Muscle layer of colon (tissue), 2 donors: ENCODE measurements at regions not wholly inside any gene's neighbourhood (a gene's known extent, or its start where the extent isn't known, plus 50 kb on each side); places are given as distances from the start of the nearest gene placed in this dataset.
"Not testable (repeated sequence)": the region's sequence is repeated elsewhere in the genome, so short reads cannot be mapped to it uniquely, and the experiment has no call there.

ENCODE experiments used
- H3K27ac ChIP-seq: one replicate; pipeline ENCODE4 v1.7.0; 2013; ENCODE audit warnings: low read depth, mild to moderate bottlenecking, low read length, moderate library complexity
- H3K27me3 ChIP-seq, 2 donors: one replicate each; pipeline ENCODE4 v1.7.0; 2013; ENCODE audit warnings: low read length in 2 of 2, mild to moderate bottlenecking in 2 of 2; ENCODE audit not compliant: insufficient read depth in 2 of 2, control insufficient read depth in 1 of 2
- H3K36me3 ChIP-seq: one replicate; pipeline ENCODE4 v1.7.0; 2013; ENCODE audit warnings: mild to moderate bottlenecking, low read length; ENCODE audit not compliant: insufficient read depth
- H3K4me1 ChIP-seq: one replicate; pipeline ENCODE4 v1.7.0; 2013; ENCODE audit warnings: mild to moderate bottlenecking, low read length; ENCODE audit not compliant: insufficient read depth
- H3K4me3 ChIP-seq, 2 donors: one replicate each; pipeline ENCODE4 v1.7.0; 2013; ENCODE audit warnings: low read length in 2 of 2, low read depth in 1 of 2, mild to moderate bottlenecking in 1 of 2, moderate library complexity in 1 of 2
- H3K9ac ChIP-seq: one replicate; pipeline ENCODE4 v1.7.0; 2013; ENCODE audit warnings: low read length
- H3K9me3 ChIP-seq: one replicate; pipeline ENCODE4 v1.7.0; 2013; ENCODE audit warnings: mild to moderate bottlenecking, low read length
- donor health status: abdominal sarcoma.
- donor health status: Adenocarcinoma of cecum.

- H3K4me1 ChIP-seq = no peaks in the 10 kb centered on the region
- no peaks in the 10 kb centered on the region for H3K36me3 ChIP-seq
These were observed 418.5 kb upstream of the HS3ST1 start for GRCh38 chr4:11847167-11847566.

GRCh38 chr4:11843927-11844326 is 415.2 kb upstream of the HS3ST1 start:
- Histone ChIP-seq H3K4me1 (no peaks in the 10 kb centered on the region), H3K4me3 (no peak overlapping the region), H3K36me3 (no peaks in the 10 kb centered on the region)

More at GRCh38 chr4:11847167-11847566, 418.5 kb upstream of the HS3ST1 start:
- Histone ChIP-seq H3K4me3 (no peak overlapping the region), H3K9ac (no peak overlapping the region), H3K9me3 (no peaks in the 10 kb centered on the region), H3K27ac (no peak overlapping the region), H3K27me3 (no peaks in the 10 kb centered on the region)

GRCh38 chr4:11843340-11843739 is 414.6 kb upstream of the HS3ST1 start:
- Histone ChIP-seq H3K9me3 (no peaks in the 10 kb centered on the region), H3K27ac (no peak overlapping the region), H3K4me1 (no peaks in the 10 kb centered on the region), H3K9ac (no peak overlapping the region), H3K4me3 (no peak overlapping the region), H3K36me3 (no peaks in the 10 kb centered on the region), H3K27me3 (no peaks in the 10 kb centered on the region)

More at GRCh38 chr4:11843927-11844326, 415.2 kb upstream of the HS3ST1 start:
- Histone ChIP-seq H3K27me3 (no peaks in the 10 kb centered on the region), H3K9me3 (no peaks in the 10 kb centered on the region), H3K27ac (no peak overlapping the region), H3K9ac (no peak overlapping the region)

GRCh38 chr4:11842620-11843263 is 414.0 kb upstream of the HS3ST1 start:
- no peaks in the 10 kb centered on the region for H3K9me3 ChIP-seq
- no peaks in the 10 kb centered on the region for H3K27me3 ChIP-seq
- H3K9ac ChIP-seq = no peak overlapping the region
- no peaks in the 10 kb centered on the region for H3K36me3 ChIP-seq
- no peak overlapping the region for H3K27ac ChIP-seq
- no peaks in the 10 kb centered on the region for H3K4me1 ChIP-seq
- H3K4me3 ChIP-seq = no peak overlapping the region

- Histone ChIP-seq H3K4me3 (no peak overlapping the region), H3K27me3 (no peaks in the 10 kb centered on the region), H3K27ac (no peak overlapping the region), H3K36me3 (no peaks in the 10 kb centered on the region), H3K9ac (no peak overlapping the region), H3K9me3 (no peaks in the 10 kb centered on the region), H3K4me1 (no peaks in the 10 kb centered on the region)
These were observed 411.2 kb upstream of the HS3ST1 start for GRCh38 chr4:11839889-11840288.

GRCh38 chr4:11831739-11832138 is 403.0 kb upstream of the HS3ST1 start:
- H3K4me1 ChIP-seq = no peaks in the 10 kb centered on the region
- H3K9me3 ChIP-seq = no peaks in the 10 kb centered on the region
- H3K36me3 ChIP-seq = no peaks in the 10 kb centered on the region
- no peak overlapping the region for H3K9ac ChIP-seq
- no peak overlapping the region for H3K27ac ChIP-seq
- no peaks in the 10 kb centered on the region for H3K27me3 ChIP-seq
- H3K4me3 ChIP-seq = no peak overlapping the region

- no peak overlapping the region for H3K9ac ChIP-seq
- H3K9me3 ChIP-seq = no peaks in the 10 kb centered on the region
- no peaks in the 10 kb centered on the region for H3K4me1 ChIP-seq
- H3K4me3 ChIP-seq = no peak overlapping the region
- no peaks in the 10 kb centered on the region for H3K36me3 ChIP-seq
- H3K27me3 ChIP-seq = no peaks in the 10 kb centered on the region
- no peak overlapping the region for H3K27ac ChIP-seq
These were observed 395.9 kb upstream of the HS3ST1 start for GRCh38 chr4:11824566-11824965.

GRCh38 chr4:11821772-11822430 is 393.2 kb upstream of the HS3ST1 start:
- Histone ChIP-seq H3K9ac (no peak overlapping the region), H3K36me3 (no peaks in the 10 kb centered on the region), H3K27me3 (no peaks in the 10 kb centered on the region), H3K27ac (no peak overlapping the region), H3K4me1 (no peaks in the 10 kb centered on the region), H3K9me3 (no peaks in the 10 kb centered on the region), H3K4me3 (no peak overlapping the region)

GRCh38 chr4:11817088-11817487 is 388.4 kb upstream of the HS3ST1 start:
- Histone ChIP-seq H3K36me3 (no peaks in the 10 kb centered on the region), H3K27me3 (no peaks in the 10 kb centered on the region), H3K4me1 (no peaks in the 10 kb centered on the region), H3K9me3 (no peaks in the 10 kb centered on the region), H3K27ac (no peak overlapping the region), H3K4me3 (no peak overlapping the region), H3K9ac (no peak overlapping the region)

- Histone ChIP-seq H3K36me3 (no peaks in the 10 kb centered on the region), H3K9me3 (no peaks in the 10 kb centered on the region), H3K27ac (no peak overlapping the region), H3K27me3 (no peaks in the 10 kb centered on the region), H3K4me3 (no peak overlapping the region), H3K9ac (no peak overlapping the region), H3K4me1 (no peaks in the 10 kb centered on the region)
These were observed 386.1 kb upstream of the HS3ST1 start for GRCh38 chr4:11814758-11815157.

GRCh38 chr4:11813951-11814446 is 385.3 kb upstream of the HS3ST1 start:
- Histone ChIP-seq H3K4me3 (no peak overlapping the region), H3K9me3 (no peaks in the 10 kb centered on the region), H3K9ac (no peak overlapping the region), H3K27me3 (no peaks in the 10 kb centered on the region), H3K27ac (no peak overlapping the region), H3K36me3 (no peaks in the 10 kb centered on the region), H3K4me1 (no peaks in the 10 kb centered on the region)

GRCh38 chr4:11811521-11811920 is 382.8 kb upstream of the HS3ST1 start:
- H3K4me3 ChIP-seq = not testable (repeated sequence)

More at GRCh38 chr4:11811521-11811920, 382.8 kb upstream of the HS3ST1 start:
- H3K36me3 ChIP-seq, H3K27ac ChIP-seq, H3K9ac ChIP-seq, H3K27me3 ChIP-seq, H3K9me3 ChIP-seq, H3K4me1 ChIP-seq: not testable (repeated sequence)
